G401 (cell line): ENCODE measurements at regions not wholly inside any gene's neighbourhood (a gene's known extent, or its start where the extent isn't known, plus 50 kb on each side); places are given as distances from the start of the nearest gene placed in this dataset.
A peak's percentile ranks its signal among the peaks of the same experiment; 100 is the strongest.

ENCODE experiments used
- DNase-seq: peaks from one replicate; pipeline ENCODE4 v3.0.0-alpha.2; 2015; ENCODE audit warnings: low spot score
- in situ Hi-C: cut with HindIII; loops from 2 replicates; pipeline ENCODE4 v1.10.0; 2016; ENCODE audit warnings: low sequenced_read_pairs, mixed read lengths

GRCh38 chr3:42014458-42014920 is 52.6 kb upstream of the ULK4 start:
- in situ Hi-C loops = no loop called here
- DNase-seq = peak; percentile 58

- in situ Hi-C loops = no loop called here
Measured at GRCh38 chr3:42013691-42014457, 52.0 kb upstream of the ULK4 start.

GRCh38 chr3:42012935-42013690 is 51.2 kb upstream of the ULK4 start:
- peak; percentile 76 for DNase-seq
- in situ Hi-C loops = no loop called here

More at GRCh38 chr3:42013691-42014457, 52.0 kb upstream of the ULK4 start:
- peak; percentile 48 for DNase-seq

- in situ Hi-C loops = no loop called here
- peak; percentile 59 for DNase-seq
Measured at GRCh38 chr3:42012383-42012934, 50.6 kb upstream of the ULK4 start.
